Spleen (tissue), 11 donors: ENCODE measurements at regions not wholly inside any gene's neighbourhood (a gene's known extent, or its start where the extent isn't known, plus 50 kb on each side); places are given as distances from the start of the nearest gene placed in this dataset.

Source experiments
- DNase-seq: peaks from one replicate; pipeline ENCODE4 v3.0.0-alpha.2; 2020
- H3K27ac ChIP-seq, 8 donors: fragments of 200-600 bp; sonication (generic) in 7 of 8; 1 replicate in 4 of 8; 2 replicates in 4 of 8; pipeline versions ENCODE4 v1.5.0 to v1.8.0; 2016 to 2021; ENCODE audit warnings: inconsistent platforms in 4 of 8, mild to moderate bottlenecking in 4 of 8, moderate library complexity in 1 of 8
- H3K27me3 ChIP-seq, 7 donors: fragments of 200-600 bp; sonication (generic) in 6 of 7; replicated peaks in 1 of 7; 1 replicate in 4 of 7; 2 replicates in 3 of 7; pipeline versions ENCODE4 v1.5.0 to v1.8.0; 2016 to 2021; ENCODE audit warnings: inconsistent platforms in 3 of 7, mild to moderate bottlenecking in 1 of 7
- H3K36me3 ChIP-seq, 6 donors: fragments of 200-600 bp; sonication (generic) in 5 of 6; 1 replicate in 4 of 6; 2 replicates in 2 of 6; pipeline versions ENCODE4 v1.5.0 to v1.8.0; 2016 to 2021; ENCODE audit warnings: inconsistent platforms in 2 of 6
- H3K4me1 ChIP-seq, 6 donors: fragments of 200-600 bp; sonication (generic) in 5 of 6; 1 replicate in 3 of 6; 2 replicates in 3 of 6; pipeline versions ENCODE4 v1.5.0 to v1.8.0; 2016 to 2021; ENCODE audit warnings: inconsistent platforms in 3 of 6
- H3K4me3 ChIP-seq, 8 donors: fragments of 200-600 bp; sonication (generic) in 7 of 8; 1 replicate in 4 of 8; 2 replicates in 4 of 8; pipeline versions ENCODE4 v1.5.0 to v1.8.0; 2016 to 2021; ENCODE audit warnings: inconsistent platforms in 4 of 8, mild to moderate bottlenecking in 4 of 8, moderate library complexity in 2 of 8
- H3K9me3 ChIP-seq, 8 donors: fragments of 200-600 bp; sonication (generic) in 7 of 8; 1 replicate in 4 of 8; 2 replicates in 4 of 8; pipeline versions ENCODE4 v1.5.0 to v1.8.0; 2016 to 2021; ENCODE audit warnings: inconsistent platforms in 4 of 8
- POLR2A ChIP-seq, 3 donors: fragments of 450-650 bp; IDR thresholded peaks; one replicate each; pipeline ENCODE4 v1.5.1; 2017; ENCODE audit warnings: antibody characterized with exemption in 3 of 3, mild to moderate bottlenecking in 1 of 3
- POLR2AphosphoS5 ChIP-seq, 3 donors: sonication (generic); formaldehyde crosslinking; IDR thresholded peaks; one replicate each; pipeline ENCODE4 v1.5.1; 2017; ENCODE audit warnings: antibody characterized with exemption in 3 of 3
- WGBS, 5 donors: extraction: QIAGEN DNeasy Blood & Tissue Kit in 3 of 5; methylation state at CpG; one replicate each; pipeline versions ENCODE4 v1.1.5 to v1.1.7; 2013 to 2018; 5-methylcytosine and 5-hydroxymethylcytosine counted together
- intact Hi-C: fragments of 100-400 bp; cut with DNase I; formaldehyde crosslinking; loops from one replicate; pipeline ENCODE4 v1.15.0; 2023; ENCODE audit warnings: low total_unique reads
- TF ChIP-seq, protein P1 (sequence below), 11 experiments: fragments of 200-600 bp in 7 of 11; fragments of 450-650 bp in 4 of 11; sonication (generic) in 4 of 11; IDR thresholded peaks in 8 of 11; conservative IDR thresholded peaks in 3 of 11; 1 replicate in 7 of 11; 2 replicates in 4 of 11; pipeline versions ENCODE4 v1.4.0 to v1.8.0; 2016 to 2021; ENCODE audit warnings: antibody characterized with exemption in 11 of 11, inconsistent platforms in 4 of 11, mild to moderate bottlenecking in 1 of 11
- donor health status: healthy with polysubstance abuse.
- donor health status: DM: no; HTN: no; CAD: no; lungs with moderate emphysema.
- donor health status: DM: no; HTN: no; CAD: no.
- donor health status: Bipolar disorder and iron deficiency.
- donor health status: healthy.
- donor health status: DM: no; HTN: no; CAD: no.
- donor health status: DM: yes; HTN: yes; CAD: no.

DNA sequence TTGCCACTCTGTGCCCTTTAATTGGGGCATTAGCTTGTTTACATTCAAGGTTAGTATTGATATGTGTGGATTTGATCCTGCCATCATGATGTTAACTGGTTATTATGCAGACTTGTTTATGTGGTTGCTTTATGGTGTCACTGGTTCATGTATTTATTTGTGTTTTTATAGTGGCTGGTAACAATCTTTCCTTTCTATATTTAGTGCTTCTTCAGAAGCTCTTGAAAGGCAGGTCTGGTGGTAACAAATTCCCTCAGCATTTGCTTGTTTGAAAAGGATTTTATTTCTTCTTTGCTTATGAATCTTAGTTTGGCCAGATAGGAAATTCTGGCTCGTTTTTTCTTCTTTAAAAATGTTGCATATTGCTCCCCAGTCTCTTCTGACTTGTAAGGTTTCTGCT is 215.4 kb downstream of the ZC3H11B start:
- Histone ChIP-seq H3K27me3 (peaks cover 0 to 9% (median 0%) of the 10 kb centered on the region in 7 donors), H3K4me3 (no peak overlapping the region), H3K27ac (no peak overlapping the region), H3K4me1 (no peaks in the 10 kb centered on the region), H3K9me3 (peaks cover 10 to 56% (median 49%) of the 10 kb centered on the region in 8 donors), H3K36me3 (no peaks in the 10 kb centered on the region)
- 26 to 44% (median 37%) methylated on average over 1 of the region's 1 CpG for WGBS, 5 donors
- DNase-seq = no peak
- TF ChIP-seq, protein P1, sequence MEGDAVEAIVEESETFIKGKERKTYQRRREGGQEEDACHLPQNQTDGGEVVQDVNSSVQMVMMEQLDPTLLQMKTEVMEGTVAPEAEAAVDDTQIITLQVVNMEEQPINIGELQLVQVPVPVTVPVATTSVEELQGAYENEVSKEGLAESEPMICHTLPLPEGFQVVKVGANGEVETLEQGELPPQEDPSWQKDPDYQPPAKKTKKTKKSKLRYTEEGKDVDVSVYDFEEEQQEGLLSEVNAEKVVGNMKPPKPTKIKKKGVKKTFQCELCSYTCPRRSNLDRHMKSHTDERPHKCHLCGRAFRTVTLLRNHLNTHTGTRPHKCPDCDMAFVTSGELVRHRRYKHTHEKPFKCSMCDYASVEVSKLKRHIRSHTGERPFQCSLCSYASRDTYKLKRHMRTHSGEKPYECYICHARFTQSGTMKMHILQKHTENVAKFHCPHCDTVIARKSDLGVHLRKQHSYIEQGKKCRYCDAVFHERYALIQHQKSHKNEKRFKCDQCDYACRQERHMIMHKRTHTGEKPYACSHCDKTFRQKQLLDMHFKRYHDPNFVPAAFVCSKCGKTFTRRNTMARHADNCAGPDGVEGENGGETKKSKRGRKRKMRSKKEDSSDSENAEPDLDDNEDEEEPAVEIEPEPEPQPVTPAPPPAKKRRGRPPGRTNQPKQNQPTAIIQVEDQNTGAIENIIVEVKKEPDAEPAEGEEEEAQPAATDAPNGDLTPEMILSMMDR (IDR thresholded peaks at IDR 0.05 in 8 of 11, conservative IDR thresholded peaks at IDR 0.05 in 3 of 11) = no peak
- no peak for TF ChIP-seq POLR2AphosphoS5 (IDR thresholded peaks at IDR 0.05)
- no peak for TF ChIP-seq POLR2A (IDR thresholded peaks at IDR 0.05)
- intact Hi-C loops = no loop called here

DNA sequence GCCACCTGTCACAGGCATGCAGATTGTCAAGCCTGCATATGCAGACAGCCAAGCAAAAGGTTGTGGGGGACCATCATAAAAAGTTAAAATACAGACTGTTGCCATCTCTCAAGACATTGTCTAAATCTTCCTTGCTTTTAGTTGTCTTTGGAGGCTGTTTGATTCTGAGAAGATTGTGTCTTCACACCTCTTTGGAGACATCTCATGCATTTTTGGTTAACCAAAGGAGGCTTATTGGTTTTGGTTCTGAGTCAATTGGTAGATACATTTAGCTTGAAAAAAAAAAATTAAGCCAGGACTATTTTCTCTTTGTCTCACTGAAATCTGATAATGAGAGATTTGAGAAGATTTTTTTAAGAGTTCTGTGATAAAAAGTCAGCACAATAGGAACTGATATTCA is 217.6 kb downstream of the LYPLAL1 start:
- H3K4me3 ChIP-seq = no peak overlapping the region
- H3K27me3 ChIP-seq = no peaks in the 10 kb centered on the region
- no peak for DNase-seq
- no peaks in the 10 kb centered on the region for H3K4me1 ChIP-seq
- TF ChIP-seq, protein P1 (IDR thresholded peaks at IDR 0.05 in 8 of 11, conservative IDR thresholded peaks at IDR 0.05 in 3 of 11) = no peak
- TF ChIP-seq POLR2A (IDR thresholded peaks at IDR 0.05) = no peak
- no peak for TF ChIP-seq POLR2AphosphoS5 (IDR thresholded peaks at IDR 0.05)
- intact Hi-C loops = no loop called here
- H3K27ac ChIP-seq = no peak overlapping the region
- H3K9me3 ChIP-seq = peaks cover 10 to 48% (median 42%) of the 10 kb centered on the region in 8 donors
- no peaks in the 10 kb centered on the region for H3K36me3 ChIP-seq

GRCh38 chr1:219387211-219387610 is 213.5 kb downstream of the LYPLAL1 start:
- no peak overlapping the region for H3K4me3 ChIP-seq
- TF ChIP-seq POLR2AphosphoS5 (IDR thresholded peaks at IDR 0.05) = no peak
- TF ChIP-seq, protein P1 (IDR thresholded peaks at IDR 0.05 in 8 of 11, conservative IDR thresholded peaks at IDR 0.05 in 3 of 11) = no peak
- no peak for TF ChIP-seq POLR2A (IDR thresholded peaks at IDR 0.05)
- peaks cover 0 to 8% (median 6%) of the 10 kb centered on the region in 8 donors for H3K9me3 ChIP-seq
- WGBS, 5 donors = 52 to 77% (median 67%) methylated on average over 1 of the region's 1 CpG
- no peaks in the 10 kb centered on the region for H3K36me3 ChIP-seq
- H3K4me1 ChIP-seq = no peaks in the 10 kb centered on the region
- H3K27ac ChIP-seq = no peak overlapping the region
- intact Hi-C loops = no loop called here
- DNase-seq = no peak
- no peaks in the 10 kb centered on the region for H3K27me3 ChIP-seq

- no peaks in the 10 kb centered on the region for H3K4me1 ChIP-seq
- TF ChIP-seq POLR2A (IDR thresholded peaks at IDR 0.05) = no peak
- TF ChIP-seq, protein P1 (IDR thresholded peaks at IDR 0.05 in 8 of 11, conservative IDR thresholded peaks at IDR 0.05 in 3 of 11) = peak in 9 of 11 experiments; percentile 19 to 66 (median 48)
- no peak overlapping the region for H3K4me3 ChIP-seq
- 64 to 77% (median 66%) methylated on average over 3 of the region's 3 CpGs for WGBS, 5 donors
- H3K27me3 ChIP-seq = no peaks in the 10 kb centered on the region
- H3K27ac ChIP-seq = no peak overlapping the region
- no peak for DNase-seq
- H3K36me3 ChIP-seq = no peaks in the 10 kb centered on the region
- H3K9me3 ChIP-seq = no peaks in the 10 kb centered on the region
- intact Hi-C loops = no loop called here
These were observed 212.2 kb downstream of the LYPLAL1 start for GRCh38 chr1:219385787-219386427.
